HL-60 (cell line): ENCODE measurements at regions not wholly inside any gene's neighbourhood (a gene's known extent, or its start where the extent isn't known, plus 50 kb on each side); places are given as distances from the start of the nearest gene placed in this dataset.
"Not testable (repeated sequence)": the region's sequence is repeated elsewhere in the genome, so short reads cannot be mapped to it uniquely, and the experiment has no call there.

ENCODE experiments used
- DNase-seq, 2 experiments: peaks; one replicate each; pipeline ENCODE4 v3.0.0-alpha.2; 2010 to 2020; ENCODE audit warnings: low read depth in 1 of 2, low spot score in 1 of 2
- H3K27ac ChIP-seq: fragments of 250-450 bp; sonication (Bioruptor Pico); replicated peaks from 2 replicates; pipeline ENCODE4 v1.5.1; 2020; ENCODE audit warnings: mild to moderate bottlenecking, moderate library complexity
- H3K27me3 ChIP-seq: fragments of 250-450 bp; sonication (Bioruptor Pico); 2 replicates; pipeline ENCODE4 v1.5.1; 2021; ENCODE audit warnings: mild to moderate bottlenecking, moderate library complexity; ENCODE audit not compliant: insufficient read depth, poor library complexity, severe bottlenecking
- H3K4me3 ChIP-seq: replicated peaks from 2 replicates; pipeline ENCODE4 v1.5.1; 2011; ENCODE audit warnings: mild to moderate bottlenecking, control low read depth, low read length; ENCODE audit not compliant: insufficient read depth
- GABPA ChIP-seq: IDR thresholded peaks from 2 replicates; pipeline ENCODE4 v1.6.1; 2012; ENCODE audit warnings: low read depth
- POLR2AphosphoS5 ChIP-seq: IDR thresholded peaks from 2 replicates; pipeline ENCODE4 v1.6.1; 2012; ENCODE audit warnings: low read depth
- SPI1 ChIP-seq: IDR thresholded peaks from 2 replicates; pipeline ENCODE4 v1.6.1; 2012; ENCODE audit warnings: low read depth, mild to moderate bottlenecking, borderline replicate concordance
- TF ChIP-seq, protein P1 (sequence below): IDR thresholded peaks from 2 replicates; pipeline ENCODE4 v1.6.1; 2012; ENCODE audit warnings: low read depth; ENCODE audit not compliant: insufficient replicate concordance
- TF ChIP-seq, protein P2 (sequence below): IDR thresholded peaks from one replicate; pipeline ENCODE4 v1.5.1; 2011; ENCODE audit warnings: low read length, control low read depth, inconsistent platforms; ENCODE audit not compliant: insufficient read depth

GRCh38 chr5:87589587-87589986 is 176.9 kb upstream of the CCNH start:
- no peak for DNase-seq
- Histone ChIP-seq H3K27me3 (no peaks in the 10 kb centered on the region), H3K4me3 (no peak overlapping the region), H3K27ac (no peak overlapping the region)
- TF ChIP-seq SPI1, result no peak
- TF ChIP-seq, protein P1, sequence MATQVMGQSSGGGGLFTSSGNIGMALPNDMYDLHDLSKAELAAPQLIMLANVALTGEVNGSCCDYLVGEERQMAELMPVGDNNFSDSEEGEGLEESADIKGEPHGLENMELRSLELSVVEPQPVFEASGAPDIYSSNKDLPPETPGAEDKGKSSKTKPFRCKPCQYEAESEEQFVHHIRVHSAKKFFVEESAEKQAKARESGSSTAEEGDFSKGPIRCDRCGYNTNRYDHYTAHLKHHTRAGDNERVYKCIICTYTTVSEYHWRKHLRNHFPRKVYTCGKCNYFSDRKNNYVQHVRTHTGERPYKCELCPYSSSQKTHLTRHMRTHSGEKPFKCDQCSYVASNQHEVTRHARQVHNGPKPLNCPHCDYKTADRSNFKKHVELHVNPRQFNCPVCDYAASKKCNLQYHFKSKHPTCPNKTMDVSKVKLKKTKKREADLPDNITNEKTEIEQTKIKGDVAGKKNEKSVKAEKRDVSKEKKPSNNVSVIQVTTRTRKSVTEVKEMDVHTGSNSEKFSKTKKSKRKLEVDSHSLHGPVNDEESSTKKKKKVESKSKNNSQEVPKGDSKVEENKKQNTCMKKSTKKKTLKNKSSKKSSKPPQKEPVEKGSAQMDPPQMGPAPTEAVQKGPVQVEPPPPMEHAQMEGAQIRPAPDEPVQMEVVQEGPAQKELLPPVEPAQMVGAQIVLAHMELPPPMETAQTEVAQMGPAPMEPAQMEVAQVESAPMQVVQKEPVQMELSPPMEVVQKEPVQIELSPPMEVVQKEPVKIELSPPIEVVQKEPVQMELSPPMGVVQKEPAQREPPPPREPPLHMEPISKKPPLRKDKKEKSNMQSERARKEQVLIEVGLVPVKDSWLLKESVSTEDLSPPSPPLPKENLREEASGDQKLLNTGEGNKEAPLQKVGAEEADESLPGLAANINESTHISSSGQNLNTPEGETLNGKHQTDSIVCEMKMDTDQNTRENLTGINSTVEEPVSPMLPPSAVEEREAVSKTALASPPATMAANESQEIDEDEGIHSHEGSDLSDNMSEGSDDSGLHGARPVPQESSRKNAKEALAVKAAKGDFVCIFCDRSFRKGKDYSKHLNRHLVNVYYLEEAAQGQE, result no peak

DNA sequence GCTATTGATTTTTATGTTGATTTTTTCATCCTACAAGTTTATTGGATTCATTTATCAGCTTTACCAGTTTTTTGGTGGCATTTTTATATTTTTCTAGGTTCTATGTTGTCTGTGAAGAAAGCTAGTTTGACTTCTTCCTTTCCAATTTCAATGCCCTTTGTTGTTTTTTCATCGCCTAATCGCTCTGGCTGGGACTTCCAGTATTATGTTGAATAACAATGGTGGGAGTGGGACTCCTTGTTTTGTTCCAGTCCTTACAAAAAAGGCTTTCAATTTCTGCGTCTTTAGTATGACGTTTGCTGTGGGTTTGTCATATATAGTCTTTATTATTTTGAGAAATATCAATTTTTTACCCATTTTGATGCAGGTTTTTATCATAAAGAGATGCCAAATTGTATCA is 175.6 kb upstream of the CCNH start:
- Histone ChIP-seq H3K4me3 (no peak overlapping the region), H3K27me3 (no peaks in the 10 kb centered on the region), H3K27ac (no peak overlapping the region)
- DNase-seq, result no peak
- TF ChIP-seq GABPA, result no peak
- TF ChIP-seq, protein P2, sequence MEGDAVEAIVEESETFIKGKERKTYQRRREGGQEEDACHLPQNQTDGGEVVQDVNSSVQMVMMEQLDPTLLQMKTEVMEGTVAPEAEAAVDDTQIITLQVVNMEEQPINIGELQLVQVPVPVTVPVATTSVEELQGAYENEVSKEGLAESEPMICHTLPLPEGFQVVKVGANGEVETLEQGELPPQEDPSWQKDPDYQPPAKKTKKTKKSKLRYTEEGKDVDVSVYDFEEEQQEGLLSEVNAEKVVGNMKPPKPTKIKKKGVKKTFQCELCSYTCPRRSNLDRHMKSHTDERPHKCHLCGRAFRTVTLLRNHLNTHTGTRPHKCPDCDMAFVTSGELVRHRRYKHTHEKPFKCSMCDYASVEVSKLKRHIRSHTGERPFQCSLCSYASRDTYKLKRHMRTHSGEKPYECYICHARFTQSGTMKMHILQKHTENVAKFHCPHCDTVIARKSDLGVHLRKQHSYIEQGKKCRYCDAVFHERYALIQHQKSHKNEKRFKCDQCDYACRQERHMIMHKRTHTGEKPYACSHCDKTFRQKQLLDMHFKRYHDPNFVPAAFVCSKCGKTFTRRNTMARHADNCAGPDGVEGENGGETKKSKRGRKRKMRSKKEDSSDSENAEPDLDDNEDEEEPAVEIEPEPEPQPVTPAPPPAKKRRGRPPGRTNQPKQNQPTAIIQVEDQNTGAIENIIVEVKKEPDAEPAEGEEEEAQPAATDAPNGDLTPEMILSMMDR, result no peak
- no peak for TF ChIP-seq SPI1
- TF ChIP-seq, protein P1, result no peak
- TF ChIP-seq POLR2AphosphoS5, result no peak

DNA sequence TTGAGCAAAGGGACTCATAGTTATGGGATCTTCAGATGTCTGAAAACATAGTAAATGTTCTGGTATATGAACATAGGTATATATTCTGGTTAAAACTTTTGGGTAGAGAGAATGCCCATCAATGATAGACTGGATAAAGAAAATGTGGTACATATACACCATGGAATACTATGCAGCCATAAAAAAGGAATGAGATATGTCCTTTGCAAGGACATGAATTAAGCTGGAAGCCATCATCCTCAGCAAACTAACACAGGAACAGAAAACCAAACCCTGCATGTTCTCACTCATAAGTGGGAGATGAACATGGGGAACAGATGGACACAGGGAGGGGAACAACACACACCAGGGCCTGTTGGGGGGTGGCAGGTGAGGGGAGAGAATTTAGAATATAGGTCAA is 171.0 kb upstream of the CCNH start:
- not testable (repeated sequence) for DNase-seq

DNA sequence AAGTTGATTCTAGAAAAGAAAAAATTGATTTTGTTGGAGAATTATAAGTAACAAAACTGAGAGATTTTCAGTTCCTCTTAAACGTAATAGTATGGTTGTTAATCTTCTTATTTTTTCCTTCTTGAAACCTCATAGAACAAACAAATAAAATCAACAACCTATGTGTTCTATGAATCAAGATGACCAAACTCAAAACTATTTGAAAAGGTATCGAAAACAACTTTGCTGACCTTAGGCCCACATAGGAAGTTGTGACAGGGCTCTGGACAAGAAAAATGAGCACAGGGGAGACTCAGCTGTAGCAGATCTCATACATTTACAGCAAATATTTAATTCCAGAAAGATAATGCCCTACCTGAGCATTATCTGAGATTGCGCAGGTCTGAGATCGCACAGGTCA is 169.4 kb upstream of the CCNH start:
- H3K27ac ChIP-seq, result no peak overlapping the region
- TF ChIP-seq, protein P2, result no peak
- no peak for TF ChIP-seq GABPA
- TF ChIP-seq, protein P1, result no peak
- TF ChIP-seq POLR2AphosphoS5, result no peak
- H3K27me3 ChIP-seq, result no peaks in the 10 kb centered on the region
- H3K4me3 ChIP-seq, result no peak overlapping the region
- no peak for DNase-seq

More for the DNA sequence above, 171.0 kb upstream of the CCNH start:
- not testable (repeated sequence) for H3K27ac ChIP-seq, H3K4me3 ChIP-seq, H3K27me3 ChIP-seq
